ENCODE measurements at regions not wholly inside any gene's neighbourhood (a gene's known extent, or its start where the extent isn't known, plus 50 kb on each side); places are given as distances from the start of the nearest gene placed in this dataset.

- no peak for TF ChIP-seq CTCF (IDR thresholded peaks at IDR 0.05)
- TF ChIP-seq ZFX (IDR thresholded peaks at IDR 0.05; ENCODE audit: borderline replicate concordance), result no peak
These were observed 243.3 kb downstream of the HLX start for GRCh38 chr1:221122501-221122900.
